ENCODE measurements at regions not wholly inside any gene's neighbourhood (a gene's known extent, or its start where the extent isn't known, plus 50 kb on each side); places are given as distances from the start of the nearest gene placed in this dataset.

- ChIA-PET POLR2A (no interaction called here), CTCF (no interaction called here)
Observed at GRCh38 chr18:38464024-38464423, 898.4 kb upstream of the CELF4 start.

GRCh38 chr18:38460657-38461056, 895.1 kb upstream of the CELF4 start:
- ChIA-PET CTCF (no interaction called here), POLR2A (no interaction called here)

DNA sequence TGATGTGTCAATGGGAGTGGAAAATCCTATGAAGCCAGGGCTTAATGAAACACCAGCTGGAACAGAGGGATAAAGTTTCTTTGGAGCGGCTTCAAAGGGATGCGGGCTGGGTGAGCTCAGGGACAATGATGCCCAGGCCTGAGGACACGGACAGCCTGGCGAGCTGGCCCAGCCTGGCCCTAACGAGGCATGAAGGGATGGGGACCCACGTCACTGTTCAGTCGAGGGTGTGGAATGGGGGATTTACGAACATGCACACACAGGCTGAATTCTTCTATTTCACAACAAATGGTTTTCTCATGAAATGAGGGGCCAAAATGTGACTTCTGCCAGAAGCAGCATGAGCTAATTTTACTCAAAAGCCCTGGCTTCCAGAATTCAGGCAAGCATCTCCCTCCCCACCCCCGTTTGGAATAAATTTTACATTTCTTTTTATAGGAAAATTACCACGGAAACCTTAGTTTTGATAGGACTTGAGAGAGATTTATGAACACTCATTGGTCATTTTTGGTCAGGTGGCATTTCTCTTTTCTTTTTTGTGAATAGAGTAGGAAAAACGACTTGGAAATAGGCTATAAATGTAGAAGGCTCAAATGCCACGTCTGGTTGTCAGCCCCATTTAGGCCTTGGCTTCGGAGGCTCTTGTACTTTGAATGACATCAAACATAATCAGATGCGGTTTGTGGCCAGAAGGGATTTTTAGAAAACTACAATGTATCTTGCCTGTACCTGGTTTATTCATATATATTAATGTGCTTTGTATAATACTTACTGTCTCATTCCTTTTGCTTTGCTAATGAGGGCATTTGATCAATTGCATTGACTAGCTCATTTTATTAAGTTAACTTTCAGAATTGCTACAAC, 893.8 kb upstream of the CELF4 start:
- ChIA-PET CTCF (no interaction called here), POLR2A (no interaction called here)

DNA sequence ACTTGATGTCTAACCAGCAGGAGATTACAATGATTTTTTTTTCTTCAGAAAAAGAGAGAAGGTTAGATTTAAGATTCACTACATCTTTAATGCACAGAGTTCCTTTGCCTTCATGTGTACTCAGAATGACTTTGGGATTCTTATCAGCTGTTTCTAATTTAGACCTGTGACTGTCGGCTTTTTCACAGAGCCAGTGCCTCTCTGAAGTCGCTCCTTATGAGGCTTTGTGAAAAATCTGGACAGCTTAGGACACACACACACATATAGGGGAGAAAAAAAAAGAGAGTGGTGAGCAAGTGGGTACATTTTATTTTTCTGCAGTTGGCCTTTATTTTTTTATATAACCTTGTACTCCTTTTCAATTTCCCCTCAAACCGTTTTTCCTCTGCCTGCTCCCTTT, 893.1 kb upstream of the CELF4 start:
- CTCF ChIA-PET: no interaction called here

GRCh38 chr18:38456253-38456652, 890.7 kb upstream of the CELF4 start:
- ChIA-PET POLR2A (no interaction called here), CTCF (no interaction called here)

More for the DNA sequence above, 893.1 kb upstream of the CELF4 start:
- POLR2A ChIA-PET: no interaction called here

GRCh38 chr18:38454764-38455469, 889.3 kb upstream of the CELF4 start:
- CTCF ChIA-PET: no interaction called here
- POLR2A ChIA-PET: no interaction called here

- CTCF ChIA-PET: no interaction called here
- POLR2A ChIA-PET: no interaction called here
Observed at GRCh38 chr18:38453880-38454279, 888.3 kb upstream of the CELF4 start.

DNA sequence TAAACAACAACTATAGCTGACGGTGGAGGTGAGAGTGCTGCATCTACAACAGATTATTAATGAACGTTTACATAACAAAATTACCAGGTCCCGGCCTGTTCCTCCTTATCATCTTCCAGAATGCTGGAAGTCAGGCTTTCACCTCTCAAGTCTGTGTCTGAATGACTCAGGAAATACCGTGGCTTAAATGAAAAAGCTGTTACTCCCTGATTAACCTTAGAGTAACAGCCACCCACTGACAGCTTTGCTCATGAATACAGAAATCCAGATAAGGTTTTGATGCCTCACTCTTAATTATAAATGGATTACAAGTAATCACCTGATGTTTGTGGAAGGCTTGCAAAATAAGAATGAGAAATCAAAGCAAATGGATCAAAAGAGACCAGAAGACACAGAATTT, 885.3 kb upstream of the CELF4 start:
- POLR2A ChIA-PET: no interaction called here
- CTCF ChIA-PET: no interaction called here

DNA sequence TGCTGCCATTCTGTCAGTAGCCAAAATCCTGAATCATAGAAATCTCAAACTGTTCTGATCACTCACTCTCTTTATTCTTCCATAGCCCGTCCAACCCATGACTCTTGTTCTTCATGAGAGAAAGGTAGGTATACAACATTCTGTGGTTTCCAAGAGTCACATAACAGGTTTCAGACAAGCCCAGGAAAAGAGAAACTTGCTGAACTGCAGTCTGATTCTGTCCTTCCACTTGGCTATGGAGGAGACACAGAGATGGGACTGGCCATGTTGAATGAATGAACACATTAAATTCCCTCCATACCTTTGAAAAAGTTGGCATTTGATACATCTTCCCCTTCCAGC, 880.2 kb upstream of the CELF4 start:
- ChIA-PET POLR2A (no interaction called here), CTCF (no interaction called here)

DNA sequence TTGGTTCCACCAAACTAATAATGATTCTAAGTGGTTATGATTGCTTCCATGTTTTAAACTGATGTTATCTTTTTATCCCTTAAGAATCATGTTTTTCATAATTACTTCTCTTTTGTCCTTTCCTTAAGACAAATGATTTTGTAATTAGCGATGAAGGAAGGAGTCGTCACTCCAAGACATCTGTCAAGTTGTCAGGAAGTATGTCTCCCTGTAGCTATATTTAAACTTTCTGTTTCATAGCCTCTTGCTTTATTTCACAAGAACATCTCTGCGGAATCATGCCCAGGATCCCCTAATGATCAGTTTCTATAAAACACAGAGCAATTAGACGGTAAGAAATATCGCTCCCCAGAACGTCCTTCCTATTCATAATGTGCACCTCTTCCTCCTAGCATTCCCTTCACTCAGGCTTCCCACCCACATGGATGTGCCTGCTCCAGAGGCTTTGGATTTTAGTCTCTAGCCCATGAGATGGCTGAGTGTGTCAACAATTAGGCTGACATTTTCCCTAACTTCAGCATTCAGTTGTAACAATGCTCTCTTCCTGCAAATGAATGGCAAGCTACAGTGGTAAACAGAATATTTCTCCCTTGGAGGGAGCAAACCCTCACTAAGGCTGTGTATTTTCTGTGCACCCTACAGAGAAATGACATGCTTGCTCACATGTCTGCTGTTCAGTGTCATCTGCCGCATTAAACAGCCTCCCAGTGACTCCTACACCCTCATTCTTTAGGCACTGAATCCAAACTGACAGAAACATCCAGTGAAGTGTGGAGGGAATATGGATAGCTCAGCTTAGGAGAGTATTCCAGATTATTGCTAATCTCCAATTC, 879.6 kb upstream of the CELF4 start:
- CTCF ChIA-PET: no interaction called here
- POLR2A ChIA-PET: no interaction called here

- CTCF ChIA-PET: no interaction called here
- POLR2A ChIA-PET: no interaction called here
Observed at GRCh38 chr18:38427736-38428135, 862.1 kb upstream of the CELF4 start.

- ChIA-PET CTCF (no interaction called here), POLR2A (no interaction called here)
Observed at GRCh38 chr18:38427234-38427633, 861.6 kb upstream of the CELF4 start.

GRCh38 chr18:38421872-38422615, 856.4 kb upstream of the CELF4 start:
- ChIA-PET POLR2A (no interaction called here), CTCF (no interaction called here)

DNA sequence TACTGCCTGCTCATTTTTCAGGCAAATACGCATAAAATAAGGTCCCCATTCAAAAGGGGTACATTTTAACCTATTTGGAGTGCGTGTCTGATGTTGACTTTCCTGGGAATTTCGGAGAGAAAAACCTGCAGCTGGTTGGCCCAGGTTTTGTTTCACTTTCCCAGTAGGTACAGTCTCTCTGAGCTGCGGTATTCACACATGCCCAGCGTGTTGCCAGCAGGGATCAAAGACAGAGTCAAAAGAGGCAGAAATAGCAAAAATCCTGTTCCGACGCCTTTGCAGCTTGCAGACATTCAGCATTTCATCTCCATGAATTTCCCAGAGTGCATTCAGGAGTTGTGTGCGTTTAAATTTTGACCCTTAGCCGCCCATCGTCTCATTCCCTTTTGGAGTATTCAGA, 855.4 kb upstream of the CELF4 start:
- ChIA-PET CTCF (no interaction called here), POLR2A (no interaction called here)

GRCh38 chr18:38420611-38421010, 855.0 kb upstream of the CELF4 start:
- CTCF ChIA-PET: no interaction called here
- POLR2A ChIA-PET: no interaction called here

DNA sequence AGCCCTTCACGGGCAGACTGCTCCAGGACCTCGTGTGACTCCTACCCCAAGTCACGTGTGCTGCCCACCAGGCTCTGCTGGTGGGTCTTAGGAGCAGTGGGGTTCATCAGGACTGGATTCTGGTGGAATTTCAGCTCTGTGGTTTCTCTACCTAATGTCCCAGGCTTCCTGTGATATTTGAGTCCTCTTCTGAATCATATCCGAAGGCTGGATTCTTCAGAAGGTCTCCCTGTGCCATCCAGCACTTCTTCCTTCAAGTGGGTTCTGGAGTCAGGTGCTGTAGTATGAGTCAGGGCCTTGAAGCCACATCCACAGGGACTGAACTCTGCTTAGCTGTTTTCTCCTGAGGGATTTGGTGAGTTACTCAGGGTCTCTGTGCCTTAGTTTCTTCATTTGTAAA, 850.2 kb upstream of the CELF4 start:
- ChIA-PET CTCF (no interaction called here), POLR2A (no interaction called here)

DNA sequence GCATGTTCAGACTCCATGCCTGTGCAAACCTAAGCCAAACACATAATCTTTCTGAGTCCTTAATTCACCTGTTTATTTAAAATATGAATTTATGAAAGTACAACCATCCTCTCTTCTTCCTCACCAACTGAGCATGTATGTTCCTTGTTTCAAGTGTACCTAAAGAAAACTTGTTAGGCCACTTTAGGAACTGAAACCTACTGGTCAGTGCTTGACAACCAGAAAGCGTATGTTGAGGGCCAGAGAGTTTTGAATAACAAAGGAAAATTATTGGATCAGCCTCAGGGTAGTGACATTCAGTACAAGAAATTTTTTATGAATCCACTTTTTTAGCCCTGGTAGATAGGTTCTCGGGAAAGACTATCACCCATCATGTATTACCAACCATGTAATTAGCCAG, 847.6 kb upstream of the CELF4 start:
- POLR2A ChIA-PET: no interaction called here
- CTCF ChIA-PET: no interaction called here

- ChIA-PET POLR2A (no interaction called here), CTCF (no interaction called here)
Observed at GRCh38 chr18:38406607-38407006, 841.0 kb upstream of the CELF4 start.

- ChIA-PET POLR2A (no interaction called here), CTCF (no interaction called here)
Observed at GRCh38 chr18:38402509-38402908, 836.9 kb upstream of the CELF4 start.

DNA sequence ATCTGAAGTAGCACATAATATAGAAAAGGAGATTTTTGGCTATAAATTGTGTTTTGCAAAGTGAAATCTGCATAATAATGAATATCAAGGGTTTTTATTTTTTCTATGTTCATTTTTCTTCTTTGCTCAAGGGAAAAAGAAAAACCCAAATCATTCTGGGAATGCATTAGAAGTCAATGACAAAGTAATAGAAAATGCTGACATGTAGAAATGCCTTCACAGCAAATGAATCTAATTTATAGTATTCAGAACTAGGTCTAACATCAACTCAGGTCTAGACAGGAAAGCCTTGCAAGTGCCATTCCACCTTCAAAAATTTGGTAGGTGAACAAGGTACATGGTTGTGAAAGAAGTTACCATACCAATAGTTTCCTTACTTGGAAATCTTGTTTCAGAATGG, 831.5 kb upstream of the CELF4 start:
- CTCF ChIA-PET: no interaction called here
- POLR2A ChIA-PET: no interaction called here

DNA sequence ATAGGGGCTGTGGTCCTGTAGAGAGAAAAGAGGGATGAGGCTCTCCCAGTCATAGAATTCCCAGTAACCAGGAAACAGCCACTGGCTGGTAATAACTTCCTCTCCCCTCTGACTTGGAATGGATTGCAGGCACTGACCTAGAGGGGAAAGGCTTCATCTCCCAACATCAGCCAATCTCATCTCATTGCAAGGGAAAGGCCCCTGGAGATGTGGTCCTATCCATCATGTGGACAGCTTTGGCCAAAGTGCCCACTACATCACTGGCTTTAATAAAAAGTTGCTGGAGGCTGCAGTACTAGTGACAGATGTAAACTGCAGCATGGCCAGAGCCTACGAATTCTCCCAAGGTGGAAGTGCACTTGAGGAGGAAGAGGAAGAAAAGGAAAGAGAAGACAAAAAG, 820.5 kb upstream of the CELF4 start:
- CTCF ChIA-PET: no interaction called here
- POLR2A ChIA-PET: no interaction called here

All from activated CD8-positive, alpha-beta memory T cell treated with anti-CD3 and anti-CD28 coated beads for 36 hours (primary cell).